HCT116 (cell line): ENCODE measurements at regions not wholly inside any gene's neighbourhood (a gene's known extent, or its start where the extent isn't known, plus 50 kb on each side); places are given as distances from the start of the nearest gene placed in this dataset.

ENCODE experiments used
- ATAC-seq: fragments of 200-7000 bp; cut with Tn5 transposase; 2 replicates; pipeline ENCODE4 v1.9.1; 2020; ENCODE audit warnings: mild to moderate bottlenecking, moderate library complexity
- BruUV-seq: library from RNA; stranded (reverse); fragments of 400-500 nt; replicated peaks from 2 replicates; lab custom pipeline; 2021; lab: Mats Ljungman, UMichigan
- CTCF ChIA-PET: fragments of 300-600 bp; sonication (Branson Sonifier 250); formaldehyde crosslinking; loops from one replicate; lab custom pipeline; 2021; ENCODE audit warnings: antibody characterized with exemption; lab: Charles Lee
- POLR2A ChIA-PET: fragments of 300-600, 350-600 bp; sonication (Branson Sonifier 250); formaldehyde crosslinking; loops from one replicate; lab custom pipeline; 2021; ENCODE audit warnings: antibody characterized with exemption; lab: Charles Lee
- RAD21 ChIA-PET, 2 experiments: fragments of 300-600 bp; sonication (Branson Sonifier 250); formaldehyde crosslinking; loops; one replicate each; lab custom pipeline; 2023; ENCODE audit warnings: low total read pairs in 2 of 2; ENCODE audit not compliant: uncharacterized antibody in 2 of 2, unreplicated experiment in 2 of 2, low non-redundant PET in 1 of 2; lab: Charles Lee
- DNase-seq: peaks from one replicate; pipeline ENCODE4 v3.0.0-alpha.2; 2010; ENCODE audit warnings: low read depth, low spot score
- H2AFZ ChIP-seq: fragments of 200-600 bp; shearing (Covaris generic), sonication (generic); 2 replicates; pipeline ENCODE4 v1.6.1; 2017; ENCODE audit warnings: low read depth, mixed run types, mixed read lengths, antibody characterized with exemption, low read length; ENCODE audit not compliant: poor library complexity, severe bottlenecking
- H3K27ac ChIP-seq: 2 replicates; pipeline ENCODE4 v1.5.1; 2012; ENCODE audit warnings: low read depth, low read length
- H3K27me3 ChIP-seq: fragments of 200-600 bp; sonication (generic); 2 replicates; pipeline ENCODE4 v1.6.1; 2016; ENCODE audit warnings: mixed run types, low read length, mixed read lengths; ENCODE audit not compliant: insufficient read depth
- H3K36me3 ChIP-seq, 2 experiments: fragments of 200-500 bp in 1 of 2; fragments of 200-600 bp in 1 of 2; sonication (Bioruptor generic) in 1 of 2; sonication (generic) in 1 of 2; 2 replicates each; pipeline versions ENCODE4 v1.5.1 to v1.6.1; 2014 to 2016; ENCODE audit warnings: low read length in 2 of 2, inconsistent platforms in 1 of 2, mixed read lengths in 1 of 2, mixed run types in 1 of 2; ENCODE audit not compliant: insufficient read depth in 2 of 2, control insufficient read depth in 1 of 2
- H3K4me1 ChIP-seq, 2 experiments: fragments of 200-600 bp in 1 of 2; sonication (generic) in 1 of 2; 2 replicates each; pipeline versions ENCODE4 v1.5.1 to v1.6.1; 2012 to 2017; ENCODE audit warnings: low read length in 2 of 2, inconsistent platforms in 1 of 2, mild to moderate bottlenecking in 1 of 2, mixed read lengths in 1 of 2, mixed run types in 1 of 2, moderate library complexity in 1 of 2; ENCODE audit not compliant: insufficient read depth in 2 of 2, control insufficient read depth in 1 of 2
- H3K4me2 ChIP-seq: fragments of 200-600 bp; sonication (generic); 2 replicates; pipeline ENCODE4 v1.6.1; 2017; ENCODE audit warnings: mixed run types, low read length, mixed read lengths
- H3K4me3 ChIP-seq, 2 experiments: fragments of 200-600 bp in 1 of 2; sonication (generic) in 1 of 2; replicated peaks in 1 of 2; 2 replicates each; pipeline ENCODE4 v1.5.1; 2011 to 2016; ENCODE audit warnings: low read length in 2 of 2, control low read depth in 1 of 2, low read depth in 1 of 2, mild to moderate bottlenecking in 1 of 2, mixed read lengths in 1 of 2, mixed run types in 1 of 2
- H3K79me2 ChIP-seq: fragments of 200-600 bp; sonication (generic); 2 replicates; pipeline ENCODE4 v1.6.1; 2017; ENCODE audit warnings: mild to moderate bottlenecking, mixed run types, low read length, moderate library complexity, mixed read lengths; ENCODE audit not compliant: insufficient read depth
- H3K9ac ChIP-seq: fragments of 200-600 bp; sonication (generic); 2 replicates; pipeline ENCODE4 v1.6.1; 2016; ENCODE audit warnings: low read length, mixed read lengths
- H3K9me2 ChIP-seq: fragments of 200-600 bp; sonication (generic), shearing (Covaris generic); 2 replicates; pipeline ENCODE4 v1.6.1; 2017; ENCODE audit warnings: mixed run types, mild to moderate bottlenecking, moderate library complexity; ENCODE audit not compliant: insufficient read depth
- H3K9me3 ChIP-seq, 2 experiments: fragments of 200-500 bp in 1 of 2; fragments of 200-600 bp in 1 of 2; sonication (Bioruptor generic) in 1 of 2; sonication (generic) in 1 of 2; 2 replicates each; pipeline ENCODE4 v1.6.1; 2014 to 2017; ENCODE audit warnings: low read length in 2 of 2, mixed read lengths in 2 of 2, inconsistent platforms in 1 of 2, low read depth in 1 of 2, mild to moderate bottlenecking in 1 of 2, mixed run types in 1 of 2, moderate library complexity in 1 of 2; ENCODE audit not compliant: control insufficient read depth in 1 of 2, insufficient read depth in 1 of 2
- H4K20me1 ChIP-seq: fragments of 200-600 bp; sonication (generic), shearing (Covaris generic); 2 replicates; pipeline ENCODE4 v1.6.1; 2017; ENCODE audit warnings: mixed run types, mild to moderate bottlenecking, moderate library complexity; ENCODE audit not compliant: insufficient read depth
- CBX3 ChIP-seq: IDR thresholded peaks from 2 replicates; pipeline ENCODE4 v1.6.1; 2012; ENCODE audit warnings: low read depth
- CEBPB ChIP-seq: IDR thresholded peaks from 2 replicates; pipeline ENCODE4 v1.6.1; 2012; ENCODE audit warnings: low read depth
- EGR1 ChIP-seq: IDR thresholded peaks from 2 replicates; pipeline ENCODE4 v1.6.1; 2012; ENCODE audit warnings: low read depth
- EZH2 ChIP-seq: fragments of 200-600 bp; sonication (generic); IDR thresholded peaks from 2 replicates; pipeline ENCODE4 v1.6.1; 2017; ENCODE audit warnings: antibody characterized with exemption, mixed run types
- RAD21 ChIP-seq: IDR thresholded peaks from 2 replicates; pipeline ENCODE4 v1.6.1; 2012; ENCODE audit warnings: low read depth, mild to moderate bottlenecking
- SIN3A ChIP-seq: IDR thresholded peaks from 2 replicates; pipeline ENCODE4 v1.6.1; 2012; ENCODE audit warnings: low read depth
- SP1 ChIP-seq: IDR thresholded peaks from 2 replicates; pipeline ENCODE4 v1.6.1; 2012; ENCODE audit warnings: low read depth
- ZBTB33 ChIP-seq: IDR thresholded peaks from 2 replicates; pipeline ENCODE4 v1.6.1; 2011; ENCODE audit warnings: mild to moderate bottlenecking, low read length, moderate library complexity; ENCODE audit not compliant: insufficient replicate concordance; ENCODE audit errors: extremely low read depth
- ZFX ChIP-seq: fragments of 450-650 bp; IDR thresholded peaks from 2 replicates; pipeline ENCODE4 v1.6.1; 2017
- intact Hi-C: fragments of 100-400 bp; cut with micrococcal nuclease; formaldehyde crosslinking; loops from 2 replicates; pipeline ENCODE4 v1.10.0; 2022
- TF ChIP-seq, protein P1 (sequence below), 3 experiments: fragments of 200-600 bp in 1 of 3; sonication (generic) in 1 of 3; IDR thresholded peaks in 2 of 3; conservative IDR thresholded peaks in 1 of 3; 2 replicates each; pipeline ENCODE4 v1.5.1; 2012 to 2017; ENCODE audit warnings: low read depth in 2 of 3, low read length in 2 of 3, antibody characterized with exemption in 1 of 3, borderline replicate concordance in 1 of 3, control low read depth in 1 of 3, mild to moderate bottlenecking in 1 of 3, mixed read lengths in 1 of 3, mixed run types in 1 of 3, moderate library complexity in 1 of 3; ENCODE audit not compliant: insufficient read depth in 1 of 3
- TF ChIP-seq, protein P2 (sequence below): IDR thresholded peaks from 2 replicates; pipeline ENCODE4 v1.6.1; 2012

GRCh38 chr20:63137851-63138415 lies 78.0 kb downstream of the YTHDF1 start:
- intact Hi-C loops = no loop called here
- no peaks in the 10 kb centered on the region for H3K79me2 ChIP-seq

More at GRCh38 chr20:63137851-63138415, 78.0 kb downstream of the YTHDF1 start:
- no peaks in the 10 kb centered on the region for H3K9me2 ChIP-seq
- no TSS peak for BruUV-seq
- DNase-seq (no peak), ATAC-seq (no peak)
- H2AFZ ChIP-seq = no peak overlapping the region
- TF ChIP-seq, protein P1, sequence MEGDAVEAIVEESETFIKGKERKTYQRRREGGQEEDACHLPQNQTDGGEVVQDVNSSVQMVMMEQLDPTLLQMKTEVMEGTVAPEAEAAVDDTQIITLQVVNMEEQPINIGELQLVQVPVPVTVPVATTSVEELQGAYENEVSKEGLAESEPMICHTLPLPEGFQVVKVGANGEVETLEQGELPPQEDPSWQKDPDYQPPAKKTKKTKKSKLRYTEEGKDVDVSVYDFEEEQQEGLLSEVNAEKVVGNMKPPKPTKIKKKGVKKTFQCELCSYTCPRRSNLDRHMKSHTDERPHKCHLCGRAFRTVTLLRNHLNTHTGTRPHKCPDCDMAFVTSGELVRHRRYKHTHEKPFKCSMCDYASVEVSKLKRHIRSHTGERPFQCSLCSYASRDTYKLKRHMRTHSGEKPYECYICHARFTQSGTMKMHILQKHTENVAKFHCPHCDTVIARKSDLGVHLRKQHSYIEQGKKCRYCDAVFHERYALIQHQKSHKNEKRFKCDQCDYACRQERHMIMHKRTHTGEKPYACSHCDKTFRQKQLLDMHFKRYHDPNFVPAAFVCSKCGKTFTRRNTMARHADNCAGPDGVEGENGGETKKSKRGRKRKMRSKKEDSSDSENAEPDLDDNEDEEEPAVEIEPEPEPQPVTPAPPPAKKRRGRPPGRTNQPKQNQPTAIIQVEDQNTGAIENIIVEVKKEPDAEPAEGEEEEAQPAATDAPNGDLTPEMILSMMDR (IDR thresholded peaks at IDR 0.05 in 2 of 3, conservative IDR thresholded peaks at IDR 0.05 in 1 of 3; ENCODE audit: borderline replicate concordance in 1 of 3, insufficient read depth in 1 of 3, low read depth in 2 of 3, low read length in 2 of 3) = no peak
- no peak for TF ChIP-seq CEBPB
- TF ChIP-seq SP1 = no peak
- TF ChIP-seq ZBTB33 = no peak
- TF ChIP-seq EZH2 = no peak
- TF ChIP-seq EGR1 = no peak
- no peak for TF ChIP-seq ZFX
- no peak for TF ChIP-seq SIN3A
- no peak for TF ChIP-seq RAD21
- TF ChIP-seq, protein P2, sequence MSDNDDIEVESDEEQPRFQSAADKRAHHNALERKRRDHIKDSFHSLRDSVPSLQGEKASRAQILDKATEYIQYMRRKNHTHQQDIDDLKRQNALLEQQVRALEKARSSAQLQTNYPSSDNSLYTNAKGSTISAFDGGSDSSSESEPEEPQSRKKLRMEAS = no peak
- TF ChIP-seq CBX3 = no peak
- no peak overlapping the region for H3K9ac ChIP-seq
- no peaks in the 10 kb centered on the region for H3K4me1 ChIP-seq
- ChIA-PET POLR2A (no interaction called here), CTCF (no interaction called here), RAD21 (no interaction called here)
- H3K4me2 ChIP-seq = no peak overlapping the region
- H3K4me3 ChIP-seq = no peak overlapping the region
- no peaks in the 10 kb centered on the region for H3K36me3 ChIP-seq
- no peak overlapping the region for H3K27ac ChIP-seq
- no peaks in the 10 kb centered on the region for H3K9me3 ChIP-seq
- no peaks in the 10 kb centered on the region for H4K20me1 ChIP-seq
- H3K27me3 ChIP-seq = peaks cover 18% of the 10 kb centered on the region; the same call in 1 of the 2 replicates
